ENCODE measurements at regions not wholly inside any gene's neighbourhood (a gene's known extent, or its start where the extent isn't known, plus 50 kb on each side); places are given as distances from the start of the nearest gene placed in this dataset.

GRCh38 chr3:30167541-30168011 is 438.8 kb upstream of the TGFBR2 start:
- Histone ChIP-seq H3K27ac (ENCODE audit: low read depth, low read length) (no peak overlapping the region), H3K27me3 (ENCODE audit: control insufficient read depth, insufficient read depth, low read length) (no peaks in the 10 kb centered on the region), H3K9me3 (ENCODE audit: control insufficient read depth, insufficient read depth, low read length) (no peaks in the 10 kb centered on the region), H3K4me3 (ENCODE audit: low read depth, low read length) (no peak overlapping the region)
- ChIA-PET POLR2A (no interaction called here), CTCF (interaction anchor here (1.0 to 1.6 kb wide), 2 partner anchors 9 to 32 kb away, joined by 3 to 5 read pairs; no protein-coding TSS in a partner anchor)
- DNase-seq (ENCODE audit: low read depth, low spot score): no peak
- TF ChIP-seq CTCF (IDR thresholded peaks at IDR 0.05; ENCODE audit: low read depth, low read length): no peak

DNA sequence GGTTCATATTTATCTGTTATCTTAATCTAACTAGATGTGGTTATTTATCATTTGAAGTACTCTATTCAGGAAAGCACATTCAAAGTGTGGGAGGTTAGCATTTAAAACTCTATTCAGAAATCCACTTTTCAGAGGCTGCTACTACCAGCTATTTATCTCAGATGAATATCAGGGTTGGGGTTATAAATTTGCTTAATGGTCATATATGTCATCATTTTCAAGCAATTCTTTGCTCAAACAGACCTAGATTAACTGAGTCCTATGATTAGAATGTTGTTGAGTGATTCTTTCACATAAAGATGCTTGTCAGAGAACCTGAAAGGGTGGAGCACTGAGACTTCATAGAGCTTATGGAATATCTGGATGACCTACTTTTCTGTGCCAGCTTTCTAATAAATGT is 436.9 kb upstream of the TGFBR2 start:
- Histone ChIP-seq H3K4me3 (ENCODE audit: low read depth, low read length) (no peak overlapping the region), H3K27ac (ENCODE audit: low read depth, low read length) (no peak overlapping the region), H3K9me3 (ENCODE audit: control insufficient read depth, insufficient read depth, low read length) (no peaks in the 10 kb centered on the region), H3K27me3 (ENCODE audit: control insufficient read depth, insufficient read depth, low read length) (no peaks in the 10 kb centered on the region)
- CTCF ChIA-PET: no interaction called here
- POLR2A ChIA-PET: no interaction called here
- no peak for TF ChIP-seq CTCF (IDR thresholded peaks at IDR 0.05; ENCODE audit: low read depth, low read length)
- no peak for DNase-seq (ENCODE audit: low read depth, low spot score)

DNA sequence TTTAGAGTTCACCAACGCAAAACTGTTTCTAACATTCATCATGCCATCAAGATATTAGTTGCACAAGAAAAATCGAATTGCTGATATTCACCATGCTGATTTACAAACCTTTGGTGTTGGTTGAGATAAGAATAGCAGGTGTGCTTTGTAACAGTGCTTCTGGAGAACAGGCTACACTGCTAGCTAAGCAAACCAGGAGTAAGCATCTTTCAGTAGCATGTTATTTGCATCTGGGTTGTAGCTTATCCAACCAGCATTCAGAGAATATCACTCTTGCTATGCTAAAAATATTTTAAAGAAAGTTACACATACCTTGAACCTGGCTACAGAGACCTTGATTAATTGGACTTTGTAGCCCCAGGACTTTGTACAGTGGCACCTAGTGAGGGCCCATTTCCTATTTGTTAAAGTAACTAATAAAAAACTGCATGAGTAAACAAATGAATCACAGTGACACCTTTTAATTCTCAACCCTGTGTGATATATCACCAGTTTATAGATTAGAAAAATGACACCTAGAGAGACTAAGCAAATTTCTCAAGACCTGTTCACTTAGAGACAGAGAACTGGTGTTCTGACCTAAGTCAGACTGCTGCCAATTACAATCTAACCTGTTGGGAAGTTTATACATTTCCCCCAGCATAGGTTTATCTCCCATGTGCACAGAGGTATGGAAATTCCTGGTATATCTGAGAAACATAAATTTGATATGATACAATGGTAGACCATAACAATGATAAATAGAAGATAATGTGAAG is 435.5 kb upstream of the TGFBR2 start:
- H3K27ac ChIP-seq (ENCODE audit: low read depth, low read length): no peak overlapping the region

GRCh38 chr3:30174357-30174756 is 432.0 kb upstream of the TGFBR2 start:
- POLR2A ChIA-PET: no interaction called here
- no peak for TF ChIP-seq CTCF (IDR thresholded peaks at IDR 0.05; ENCODE audit: low read depth, low read length)
- Histone ChIP-seq H3K27ac (ENCODE audit: low read depth, low read length) (no peak overlapping the region), H3K4me3 (ENCODE audit: low read depth, low read length) (no peak overlapping the region), H3K9me3 (ENCODE audit: control insufficient read depth, insufficient read depth, low read length) (no peaks in the 10 kb centered on the region), H3K27me3 (ENCODE audit: control insufficient read depth, insufficient read depth, low read length) (no peaks in the 10 kb centered on the region)
- no peak for DNase-seq (ENCODE audit: low read depth, low spot score)
- CTCF ChIA-PET: no interaction called here

More for the DNA sequence above, 435.5 kb upstream of the TGFBR2 start:
- TF ChIP-seq CTCF (IDR thresholded peaks at IDR 0.05; ENCODE audit: low read depth, low read length): no peak
- POLR2A ChIA-PET: no interaction called here
- Histone ChIP-seq H3K27me3 (ENCODE audit: control insufficient read depth, insufficient read depth, low read length) (no peaks in the 10 kb centered on the region), H3K4me3 (ENCODE audit: low read depth, low read length) (no peak overlapping the region), H3K9me3 (ENCODE audit: control insufficient read depth, insufficient read depth, low read length) (no peaks in the 10 kb centered on the region)
- CTCF ChIA-PET: no interaction called here
- no peak for DNase-seq (ENCODE audit: low read depth, low spot score)

GRCh38 chr3:30180310-30181177 is 425.9 kb upstream of the TGFBR2 start:
- CTCF ChIA-PET: interaction anchor here (0.6 to 3.0 kb wide), 3 partner anchors 18 to 513 kb away, joined by 3 to 21 read pairs (median 4); no protein-coding TSS in a partner anchor
- Histone ChIP-seq H3K4me3 (ENCODE audit: low read depth, low read length) (no peak overlapping the region), H3K27ac (ENCODE audit: low read depth, low read length) (no peak overlapping the region), H3K9me3 (ENCODE audit: control insufficient read depth, insufficient read depth, low read length) (no peaks in the 10 kb centered on the region), H3K27me3 (ENCODE audit: control insufficient read depth, insufficient read depth, low read length) (no peaks in the 10 kb centered on the region)
- DNase-seq (ENCODE audit: low read depth, low spot score): no peak
- TF ChIP-seq CTCF (IDR thresholded peaks at IDR 0.05; ENCODE audit: low read depth, low read length): no peak
- POLR2A ChIA-PET: no interaction called here

All from AG04450 (cell line).